ENCODE measurements at regions not wholly inside any gene's neighbourhood (a gene's known extent, or its start where the extent isn't known, plus 50 kb on each side); places are given as distances from the start of the nearest gene placed in this dataset.

DNA sequence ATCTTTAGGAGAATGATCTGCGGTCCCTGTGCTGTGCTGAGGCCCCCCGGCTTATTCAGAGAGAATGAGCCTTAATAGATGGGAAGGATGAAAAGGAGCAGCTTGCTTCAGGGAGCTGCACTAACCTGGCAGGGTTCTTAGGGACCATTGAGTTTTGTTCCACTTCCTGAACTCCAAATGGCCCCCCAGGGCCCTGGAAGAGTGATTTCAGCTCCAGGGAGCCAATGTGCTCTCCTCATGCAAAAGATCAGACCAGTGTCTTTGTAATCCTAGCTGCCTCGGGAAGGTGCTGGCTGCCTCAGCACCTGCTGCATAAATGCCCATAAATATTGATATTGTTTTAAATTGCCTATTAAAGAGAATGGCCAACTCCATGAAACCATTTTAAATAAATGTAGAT, 210.2 kb downstream of the NCK2 start:
- TF ChIP-seq, protein P1, sequence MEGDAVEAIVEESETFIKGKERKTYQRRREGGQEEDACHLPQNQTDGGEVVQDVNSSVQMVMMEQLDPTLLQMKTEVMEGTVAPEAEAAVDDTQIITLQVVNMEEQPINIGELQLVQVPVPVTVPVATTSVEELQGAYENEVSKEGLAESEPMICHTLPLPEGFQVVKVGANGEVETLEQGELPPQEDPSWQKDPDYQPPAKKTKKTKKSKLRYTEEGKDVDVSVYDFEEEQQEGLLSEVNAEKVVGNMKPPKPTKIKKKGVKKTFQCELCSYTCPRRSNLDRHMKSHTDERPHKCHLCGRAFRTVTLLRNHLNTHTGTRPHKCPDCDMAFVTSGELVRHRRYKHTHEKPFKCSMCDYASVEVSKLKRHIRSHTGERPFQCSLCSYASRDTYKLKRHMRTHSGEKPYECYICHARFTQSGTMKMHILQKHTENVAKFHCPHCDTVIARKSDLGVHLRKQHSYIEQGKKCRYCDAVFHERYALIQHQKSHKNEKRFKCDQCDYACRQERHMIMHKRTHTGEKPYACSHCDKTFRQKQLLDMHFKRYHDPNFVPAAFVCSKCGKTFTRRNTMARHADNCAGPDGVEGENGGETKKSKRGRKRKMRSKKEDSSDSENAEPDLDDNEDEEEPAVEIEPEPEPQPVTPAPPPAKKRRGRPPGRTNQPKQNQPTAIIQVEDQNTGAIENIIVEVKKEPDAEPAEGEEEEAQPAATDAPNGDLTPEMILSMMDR (IDR thresholded peaks at IDR 0.05; ENCODE audit: low read depth, low read length), result no peak
- DNase-seq (ENCODE audit: extremely low read depth, low read depth), result no peak

DNA sequence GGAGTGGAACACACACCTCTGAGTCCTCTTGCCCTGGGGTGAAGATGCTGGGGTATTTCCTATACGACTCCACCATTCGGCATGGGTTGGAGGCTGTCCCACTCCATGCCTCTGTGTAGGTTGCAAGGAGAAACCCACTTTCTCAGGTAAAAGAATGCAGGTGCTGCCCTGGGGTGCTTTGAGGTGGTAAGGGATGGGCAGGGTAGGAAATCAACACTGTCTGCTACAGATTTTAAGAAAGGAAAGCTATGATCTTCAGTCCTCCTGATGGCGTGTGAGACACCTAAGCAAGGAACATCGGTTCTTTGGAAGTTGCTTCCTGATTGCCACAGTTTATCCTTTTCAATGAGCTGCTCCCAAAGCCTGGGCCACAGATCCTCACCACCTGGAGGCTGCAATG, 209.2 kb downstream of the NCK2 start:
- TF ChIP-seq, protein P1 (IDR thresholded peaks at IDR 0.05; ENCODE audit: low read depth, low read length), result no peak

DNA sequence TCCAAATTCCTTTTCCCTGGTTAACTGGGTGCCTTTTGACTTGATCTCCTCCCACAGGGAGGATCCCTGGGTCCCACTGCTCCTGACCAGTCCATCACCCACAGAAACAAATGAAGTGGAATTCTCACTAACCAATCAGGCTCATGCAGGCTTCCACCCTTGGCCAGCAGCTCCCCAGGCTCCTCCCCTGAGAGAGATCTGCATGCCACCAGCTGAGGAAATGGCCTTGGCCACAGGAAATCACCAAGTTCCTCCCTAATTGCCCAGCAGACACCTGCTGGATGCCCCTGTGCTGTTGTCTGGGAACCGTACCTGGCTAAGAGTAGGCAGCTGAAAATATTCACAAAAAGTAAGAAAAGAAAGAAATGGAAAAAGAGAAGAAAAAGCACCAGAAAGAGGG, 207.4 kb downstream of the NCK2 start:
- TF ChIP-seq, protein P1 (IDR thresholded peaks at IDR 0.05; ENCODE audit: low read depth, low read length), result no peak
- DNase-seq (ENCODE audit: extremely low read depth, low read depth), result no peak

More for the DNA sequence above, 209.2 kb downstream of the NCK2 start:
- no peak for DNase-seq (ENCODE audit: extremely low read depth, low read depth)

DNA sequence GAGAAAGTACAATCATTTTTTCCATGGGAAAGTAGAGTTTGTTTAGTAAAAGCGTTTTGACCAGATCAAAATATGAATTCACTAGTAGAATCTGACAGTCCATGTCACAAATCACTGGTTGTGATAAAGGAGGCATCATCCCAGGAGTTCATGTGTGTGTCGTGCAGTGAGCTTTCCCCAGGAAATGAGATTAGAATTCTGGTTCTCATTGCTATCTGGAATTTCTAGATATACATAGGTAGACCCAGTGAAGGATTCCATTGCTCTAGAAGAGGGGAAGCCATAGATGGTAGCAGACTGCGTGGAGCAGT, 206.6 kb downstream of the NCK2 start:
- DNase-seq (ENCODE audit: extremely low read depth, low read depth), result no peak
- TF ChIP-seq, protein P1 (IDR thresholded peaks at IDR 0.05; ENCODE audit: low read depth, low read length), result no peak

DNA sequence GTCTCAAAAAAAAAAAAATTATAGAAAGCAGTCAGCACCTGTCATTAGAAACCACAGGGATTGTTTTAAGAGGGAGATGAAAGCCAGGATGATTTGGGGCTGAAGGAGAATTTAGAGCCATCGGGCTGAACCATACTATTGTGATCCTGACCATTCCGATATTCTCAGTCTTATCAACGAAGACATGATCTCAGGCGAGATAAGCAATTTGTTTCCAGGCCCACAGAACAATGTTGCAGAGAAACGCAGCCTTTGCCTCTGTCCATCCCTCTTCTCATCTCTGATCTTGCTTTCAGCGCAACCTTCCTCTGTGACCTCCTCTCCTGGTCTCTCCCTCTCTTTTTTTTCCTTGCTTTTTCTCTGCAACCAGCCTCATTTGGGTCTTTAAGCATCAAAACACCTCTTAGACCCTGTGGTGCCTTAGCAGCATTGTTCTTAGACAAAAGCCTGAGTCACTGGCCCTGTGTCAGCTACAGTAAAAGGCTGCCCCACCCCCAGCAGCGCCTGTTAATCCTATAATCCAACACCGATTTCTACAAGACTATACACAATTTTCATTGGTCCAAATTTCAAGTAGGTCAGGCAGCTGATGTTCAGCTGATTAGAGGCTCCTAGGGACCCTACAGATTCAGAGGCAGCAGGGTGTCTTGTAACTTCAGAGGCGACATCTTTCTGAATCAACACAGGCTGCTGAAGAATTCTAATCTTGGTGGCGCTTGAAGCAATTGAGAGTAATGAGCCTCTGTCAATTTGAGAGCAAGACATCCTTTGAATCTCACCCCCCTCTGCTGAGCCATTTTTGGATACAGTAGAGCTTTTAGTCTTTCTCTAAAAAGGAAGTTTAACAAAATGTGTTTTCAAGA, 206.0 kb downstream of the NCK2 start:
- DNase-seq (ENCODE audit: extremely low read depth, low read depth), result no peak
- TF ChIP-seq, protein P1 (IDR thresholded peaks at IDR 0.05; ENCODE audit: low read depth, low read length), result no peak

DNA sequence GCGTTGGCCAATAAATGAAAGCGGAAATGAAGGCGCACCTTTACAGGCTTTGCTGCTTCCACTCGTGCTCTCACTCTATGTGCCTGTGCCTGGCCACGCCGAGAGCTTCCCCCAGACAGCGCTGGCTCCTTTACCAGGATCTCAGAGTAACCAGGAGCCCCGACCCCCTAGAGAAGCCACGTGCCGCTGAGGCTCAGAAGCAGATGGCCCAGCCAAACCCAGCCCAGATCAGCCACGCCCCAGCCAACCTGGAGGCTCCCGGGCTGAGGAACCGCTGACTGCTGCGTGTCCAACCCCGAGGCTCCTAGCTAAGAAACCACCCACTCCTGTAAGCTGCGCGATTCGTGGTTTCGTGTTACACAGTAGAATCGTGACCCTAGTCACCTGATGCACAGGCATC, 199.3 kb downstream of the NCK2 start:
- TF ChIP-seq, protein P1 (IDR thresholded peaks at IDR 0.05; ENCODE audit: low read depth, low read length), result no peak
- no peak for DNase-seq (ENCODE audit: extremely low read depth, low read depth)

All from AG09319 (cell line).